Upper lobe of left lung (tissue), 4 donors: ENCODE measurements at regions not wholly inside any gene's neighbourhood (a gene's known extent, or its start where the extent isn't known, plus 50 kb on each side); places are given as distances from the start of the nearest gene placed in this dataset.

Experiments
- CTCF ChIP-seq, 6 experiments: fragments of 450-650 bp in 4 of 6; fragments of 200-600 bp in 2 of 6; sonication (generic) in 2 of 6; IDR thresholded peaks; one replicate each; pipeline ENCODE4 v1.5.1; 2016 to 2019; ENCODE audit warnings: antibody characterized with exemption in 6 of 6
- EP300 ChIP-seq, 4 donors: sonication (generic); formaldehyde crosslinking; IDR thresholded peaks; one replicate each; pipeline ENCODE4 v1.5.1; 2017; ENCODE audit warnings: antibody characterized with exemption in 4 of 4, control low read depth in 2 of 4
- POLR2A ChIP-seq, 4 donors: fragments of 450-650 bp; IDR thresholded peaks; one replicate each; pipeline ENCODE4 v1.5.1; 2016 to 2017; ENCODE audit warnings: antibody characterized with exemption in 4 of 4, mild to moderate bottlenecking in 2 of 4
- POLR2AphosphoS5 ChIP-seq, 2 donors: sonication (generic); formaldehyde crosslinking; IDR thresholded peaks; one replicate each; pipeline ENCODE4 v1.5.1; 2017; ENCODE audit warnings: antibody characterized with exemption in 2 of 2

GRCh38 chr12:17097674-17098073 lies 491.7 kb upstream of the LMO3 start:
- TF ChIP-seq CTCF (IDR thresholded peaks at IDR 0.05) (no peak), POLR2A (IDR thresholded peaks at IDR 0.05) (no peak), POLR2AphosphoS5 (IDR thresholded peaks at IDR 0.05) (no peak), EP300 (IDR thresholded peaks at IDR 0.05) (no peak)
